ENCODE measurements at regions not wholly inside any gene's neighbourhood (a gene's known extent, or its start where the extent isn't known, plus 50 kb on each side); places are given as distances from the start of the nearest gene placed in this dataset.

- TF ChIP-seq CTCF (IDR thresholded peaks at IDR 0.05; ENCODE audit: low read depth, low read length) (no peak), POLR2A (IDR thresholded peaks at IDR 0.05; ENCODE audit: extremely low read depth, insufficient read length) (no peak)
Measured at GRCh38 chr4:121227341-121227792, 63.2 kb upstream of the TNIP3 start.
